CD8-positive, alpha-beta memory T cell (primary cell): ENCODE measurements at regions not wholly inside any gene's neighbourhood (a gene's known extent, or its start where the extent isn't known, plus 50 kb on each side); places are given as distances from the start of the nearest gene placed in this dataset.

Source experiments
- CTCF ChIA-PET: fragments of 350-600 bp; sonication (Branson Sonifier 250); formaldehyde crosslinking; loops from one replicate; lab custom pipeline; 2021; ENCODE audit warnings: antibody characterized with exemption; lab: Charles Lee
- POLR2A ChIA-PET: fragments of 350-600 bp; sonication (Branson Sonifier 250); formaldehyde crosslinking; loops from one replicate; lab custom pipeline; 2021; ENCODE audit warnings: antibody characterized with exemption; lab: Charles Lee
- DNase-seq, 5 donors: peaks; one replicate each; pipeline versions ENCODE4 v3.0.0 to v3.0.0-alpha.2; 2020 to 2022; ENCODE audit warnings: mixed read lengths in 1 of 5
- H3K27ac ChIP-seq: one replicate; pipeline ENCODE4 v1.7.0; 2013; ENCODE audit warnings: low read depth, mild to moderate bottlenecking, low read length, moderate library complexity
- H3K27me3 ChIP-seq: 2 replicates; pipeline ENCODE4 v1.7.0; 2013; ENCODE audit warnings: low read length, mild to moderate bottlenecking; ENCODE audit not compliant: insufficient read depth, poor library complexity, severe bottlenecking
- H3K36me3 ChIP-seq: 2 replicates; pipeline ENCODE4 v1.7.0; 2013; ENCODE audit warnings: mild to moderate bottlenecking, low read length, moderate library complexity; ENCODE audit not compliant: insufficient read depth
- H3K4me1 ChIP-seq: 2 replicates; pipeline ENCODE4 v1.7.0; 2013; ENCODE audit warnings: mild to moderate bottlenecking, low read length, moderate library complexity; ENCODE audit not compliant: insufficient read depth
- H3K4me3 ChIP-seq: 2 replicates; pipeline ENCODE4 v1.7.0; 2013; ENCODE audit warnings: mild to moderate bottlenecking, low read length
- H3K9me3 ChIP-seq: 2 replicates; pipeline ENCODE4 v1.7.0; 2013; ENCODE audit warnings: mild to moderate bottlenecking, low read length
- H3K27ac Mint-ChIP-seq, 8 donors: one replicate each; pipeline ENCODE4 v1.8.0; 2020 to 2021; ENCODE audit warnings: mixed read lengths in 8 of 8, mild to moderate bottlenecking in 6 of 8, inconsistent platforms in 3 of 8, moderate library complexity in 3 of 8
- H3K27me3 Mint-ChIP-seq, 2 donors: one replicate each; pipeline ENCODE4 v1.8.0; 2020 to 2021; ENCODE audit warnings: mixed read lengths in 2 of 2, mild to moderate bottlenecking in 1 of 2, moderate library complexity in 1 of 2
- H3K36me3 Mint-ChIP-seq, 3 donors: one replicate each; pipeline ENCODE4 v1.8.0; 2020 to 2021; ENCODE audit warnings: mixed read lengths in 3 of 3, inconsistent platforms in 1 of 3, mild to moderate bottlenecking in 1 of 3
- H3K4me1 Mint-ChIP-seq, 3 donors: one replicate each; pipeline ENCODE4 v1.8.0; 2020 to 2021; ENCODE audit warnings: mixed read lengths in 3 of 3, inconsistent platforms in 1 of 3, mild to moderate bottlenecking in 1 of 3
- H3K4me3 Mint-ChIP-seq, 7 donors: one replicate each; pipeline ENCODE4 v1.8.0; 2020 to 2021; ENCODE audit warnings: mixed read lengths in 7 of 7, mild to moderate bottlenecking in 6 of 7, moderate library complexity in 4 of 7, inconsistent platforms in 2 of 7
- H3K9me3 Mint-ChIP-seq, 5 donors: one replicate each; pipeline ENCODE4 v1.8.0; 2020 to 2022; ENCODE audit warnings: mixed read lengths in 5 of 5, mild to moderate bottlenecking in 3 of 5, moderate library complexity in 2 of 5, inconsistent platforms in 1 of 5

DNA sequence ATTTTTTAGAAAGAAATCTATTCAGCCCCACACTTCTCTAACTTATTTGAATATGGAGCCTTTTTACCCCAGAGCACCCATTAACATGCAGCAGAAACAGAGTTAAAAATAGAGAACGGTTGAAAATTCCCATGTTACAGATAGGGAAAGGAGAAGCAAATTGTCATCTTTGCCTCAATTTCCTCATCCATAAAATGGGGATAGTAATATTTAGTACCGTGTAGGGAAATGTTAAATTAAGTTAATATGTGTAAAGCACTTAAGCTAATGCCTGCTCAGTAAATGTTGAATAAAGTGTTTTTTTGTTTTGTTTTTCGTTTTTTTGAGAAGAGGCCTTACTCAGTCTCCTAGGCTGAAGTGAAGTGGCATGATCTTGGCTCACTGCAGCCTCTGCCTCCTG is 50.3 kb downstream of the NAV1 start:
- POLR2A ChIA-PET = no interaction called here
- Histone ChIP-seq H3K9me3 (no peaks in the 10 kb centered on the region), H3K4me3 (no peak overlapping the region), H3K27me3 (no peaks in the 10 kb centered on the region), H3K27ac (no peak overlapping the region), H3K4me1 (no peaks in the 10 kb centered on the region), H3K36me3 (no peaks in the 10 kb centered on the region)
- H3K36me3 Mint-ChIP-seq = no peaks in the 10 kb centered on the region
- H3K27ac Mint-ChIP-seq = peak overlapping the region in 1 of 8 donors; percentile 51
- H3K4me3 Mint-ChIP-seq = no peak overlapping the region
- CTCF ChIA-PET = no interaction called here
- H3K27me3 Mint-ChIP-seq = peaks cover 4 to 11% of the 10 kb centered on the region in 2 donors
- H3K4me1 Mint-ChIP-seq = no peaks in the 10 kb centered on the region
- DNase-seq = no peak
- H3K9me3 Mint-ChIP-seq = no peaks in the 10 kb centered on the region

DNA sequence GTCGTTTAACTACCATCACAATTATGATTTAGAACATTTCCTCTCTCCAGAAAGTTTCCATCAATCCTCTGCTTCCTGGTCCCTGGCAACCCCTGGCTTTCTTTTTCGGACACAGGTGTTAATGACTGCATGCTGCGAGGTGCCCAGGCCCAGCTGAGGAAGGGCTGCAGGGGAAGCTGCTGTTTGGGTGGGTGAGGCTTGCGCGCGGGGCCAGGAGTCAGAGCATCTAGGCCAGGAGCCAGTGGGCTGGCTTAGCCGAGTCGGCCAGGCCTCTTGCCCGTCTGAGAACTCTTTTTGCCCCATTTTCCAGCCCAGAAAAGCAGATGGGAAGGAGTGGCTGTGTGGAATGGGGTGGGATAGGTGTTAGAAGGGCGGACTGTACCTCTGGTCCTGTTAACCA is 51.5 kb downstream of the NAV1 start:
- Mint-ChIP-seq H3K9me3 (no peaks in the 10 kb centered on the region), H3K4me3 (no peak overlapping the region)
- CTCF ChIA-PET = no interaction called here

DNA sequence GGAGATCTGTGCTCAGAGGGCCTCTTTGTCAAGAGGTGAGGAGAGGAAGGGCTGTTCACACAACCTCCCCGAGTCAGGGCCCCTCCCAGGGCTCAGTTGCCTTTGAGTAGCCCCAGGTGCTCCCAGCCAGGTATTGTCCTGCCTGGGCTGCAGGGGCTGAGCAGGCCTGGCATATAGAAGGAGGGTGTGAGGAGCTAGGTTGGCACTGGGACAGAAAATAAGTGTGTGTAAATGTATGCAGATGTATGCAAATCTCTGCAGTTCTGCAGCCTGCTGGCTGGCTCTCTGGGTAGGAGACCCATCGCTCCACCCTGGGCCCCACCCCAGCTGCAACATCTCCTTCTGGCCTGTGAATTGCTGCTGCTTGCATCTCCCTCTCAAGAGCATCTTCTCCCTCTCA is 52.4 kb downstream of the NAV1 start:
- CTCF ChIA-PET = no interaction called here
- H3K27ac Mint-ChIP-seq = no peak overlapping the region
- H3K36me3 ChIP-seq = no peaks in the 10 kb centered on the region
- DNase-seq = no peak
- POLR2A ChIA-PET = no interaction called here
- no peak overlapping the region for H3K27ac ChIP-seq
- H3K9me3 ChIP-seq = no peaks in the 10 kb centered on the region
- no peaks in the 10 kb centered on the region for H3K4me1 Mint-ChIP-seq
- peaks cover 1 to 10% of the 10 kb centered on the region in 2 donors for H3K27me3 Mint-ChIP-seq
- no peaks in the 10 kb centered on the region for H3K9me3 Mint-ChIP-seq
- H3K4me3 ChIP-seq = no peak overlapping the region
- H3K36me3 Mint-ChIP-seq = no peaks in the 10 kb centered on the region
- no peak overlapping the region for H3K4me3 Mint-ChIP-seq
- no peaks in the 10 kb centered on the region for H3K27me3 ChIP-seq
- H3K4me1 ChIP-seq = no peaks in the 10 kb centered on the region

More for the DNA sequence above, 51.5 kb downstream of the NAV1 start:
- Mint-ChIP-seq H3K27me3 (peaks cover 1 to 8% of the 10 kb centered on the region in 2 donors), H3K36me3 (no peaks in the 10 kb centered on the region), H3K4me1 (no peaks in the 10 kb centered on the region), H3K27ac (no peak overlapping the region)
- H3K4me3 ChIP-seq = no peak overlapping the region
- no peak overlapping the region for H3K27ac ChIP-seq
- H3K4me1 ChIP-seq = no peaks in the 10 kb centered on the region
- no peak for DNase-seq
- H3K36me3 ChIP-seq = no peaks in the 10 kb centered on the region
- no peaks in the 10 kb centered on the region for H3K9me3 ChIP-seq
- H3K27me3 ChIP-seq = no peaks in the 10 kb centered on the region
- POLR2A ChIA-PET = no interaction called here

DNA sequence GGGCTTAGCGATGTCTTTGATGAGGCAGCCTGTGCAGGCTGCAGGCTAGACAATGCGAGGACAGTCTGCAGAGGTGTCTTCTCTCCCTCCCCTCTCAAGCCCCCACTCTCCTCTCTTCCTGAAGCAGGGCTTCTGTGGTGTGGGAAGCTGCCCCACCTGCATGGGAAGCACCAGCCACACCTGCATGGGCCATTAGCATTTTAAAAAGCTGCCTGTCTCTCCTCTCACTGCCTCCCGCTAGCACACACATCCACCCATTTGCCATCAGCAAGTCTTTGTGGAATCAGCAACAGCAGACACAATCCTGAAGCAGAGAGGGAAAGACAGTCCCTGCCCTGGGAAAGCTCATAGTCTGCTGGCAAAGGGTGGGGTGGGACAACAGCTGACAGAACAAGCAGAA is 53.1 kb downstream of the NAV1 start:
- H3K27me3 Mint-ChIP-seq = peaks cover 1 to 14% of the 10 kb centered on the region in 2 donors
- no peak overlapping the region for H3K4me3 ChIP-seq
- H3K9me3 ChIP-seq = no peaks in the 10 kb centered on the region
- H3K4me1 ChIP-seq = no peaks in the 10 kb centered on the region
- ChIA-PET CTCF (no interaction called here), POLR2A (no interaction called here)
- no peak for DNase-seq
- H3K36me3 Mint-ChIP-seq = no peaks in the 10 kb centered on the region
- H3K27ac ChIP-seq = no peak overlapping the region
- H3K27me3 ChIP-seq = no peaks in the 10 kb centered on the region
- H3K4me1 Mint-ChIP-seq = peaks cover 0 to under 1% (median 0%) of the 10 kb centered on the region in 3 donors
- H3K27ac Mint-ChIP-seq = no peak overlapping the region
- H3K4me3 Mint-ChIP-seq = no peak overlapping the region
- no peaks in the 10 kb centered on the region for H3K36me3 ChIP-seq
- H3K9me3 Mint-ChIP-seq = no peaks in the 10 kb centered on the region

DNA sequence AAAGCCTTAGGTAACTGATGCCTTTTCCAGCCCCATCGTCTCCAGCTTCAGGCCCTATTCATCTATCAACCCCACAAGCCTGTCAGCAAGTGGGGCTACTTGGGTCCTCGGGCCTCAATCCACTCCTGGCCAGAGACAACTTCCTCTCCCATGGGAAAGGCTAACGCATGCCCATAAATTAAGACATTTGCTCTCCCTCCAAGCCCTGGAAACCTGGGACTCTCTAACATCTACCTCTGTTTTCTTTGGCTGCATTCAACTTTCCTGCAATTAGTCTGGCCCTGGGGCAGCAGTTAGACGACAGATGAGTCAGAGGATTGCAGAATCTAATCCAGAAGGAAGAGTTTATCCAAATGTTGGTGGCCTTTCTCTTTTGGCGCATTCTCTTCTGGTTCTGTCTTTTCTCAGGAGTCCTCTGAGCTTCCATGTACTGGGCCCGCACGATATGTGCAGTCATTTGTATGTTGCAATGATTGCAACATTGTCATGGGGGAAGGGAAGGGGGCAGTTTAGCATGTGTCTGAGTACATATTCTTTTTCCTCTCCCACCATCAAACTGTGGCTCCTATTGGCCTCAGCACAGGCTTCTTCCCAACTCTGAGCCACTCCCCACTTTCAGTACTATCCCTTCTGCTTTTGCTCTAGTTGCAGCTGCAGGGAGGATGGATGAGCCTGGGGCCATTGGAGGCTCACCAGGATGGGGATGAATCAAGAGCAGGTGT is 54.4 kb downstream of the NAV1 start:
- Mint-ChIP-seq H3K27ac (no peak overlapping the region), H3K4me3 (no peak overlapping the region), H3K9me3 (no peaks in the 10 kb centered on the region), H3K27me3 (peaks cover 4 to 18% of the 10 kb centered on the region in 2 donors), H3K36me3 (no peaks in the 10 kb centered on the region), H3K4me1 (peaks cover 0 to 2% (median 0%) of the 10 kb centered on the region in 3 donors)
- H3K9me3 ChIP-seq = no peaks in the 10 kb centered on the region
- ChIA-PET POLR2A (no interaction called here), CTCF (no interaction called here)
- no peak overlapping the region for H3K27ac ChIP-seq
- H3K4me3 ChIP-seq = no peak overlapping the region
- no peaks in the 10 kb centered on the region for H3K27me3 ChIP-seq
- no peaks in the 10 kb centered on the region for H3K4me1 ChIP-seq
- DNase-seq = no peak
- no peaks in the 10 kb centered on the region for H3K36me3 ChIP-seq

DNA sequence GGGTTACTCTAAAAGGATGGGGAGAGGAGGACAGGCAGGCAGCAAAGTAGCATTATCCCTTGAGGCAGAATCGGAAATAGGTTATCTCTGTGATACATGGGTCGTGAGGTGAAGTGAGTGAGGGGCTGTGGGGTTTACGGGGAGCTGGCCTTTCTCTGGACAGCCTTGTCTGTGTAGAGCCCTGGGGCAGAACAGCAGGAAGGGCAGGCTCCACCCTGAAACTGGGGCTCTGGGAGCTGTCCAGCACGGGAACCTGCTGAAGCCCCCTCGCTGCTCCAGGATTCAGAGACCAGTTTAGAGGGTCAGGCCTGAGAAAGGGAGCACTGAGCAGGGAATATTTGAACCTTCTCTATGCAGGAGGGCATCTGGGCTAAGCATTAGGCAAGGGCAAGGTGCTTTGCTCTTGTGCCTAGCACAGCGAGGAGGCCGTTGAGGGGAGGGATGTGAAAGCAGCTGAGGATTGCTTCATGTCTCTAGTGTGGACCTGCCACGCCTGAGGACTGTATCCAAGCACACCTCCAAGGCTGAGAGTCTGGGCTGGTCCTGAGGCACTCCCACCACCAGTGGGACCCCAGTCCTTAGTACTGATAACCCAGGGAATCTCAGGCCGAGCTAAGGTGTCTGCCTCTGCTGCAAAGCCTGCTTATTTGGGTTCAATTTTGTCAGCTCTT is 55.8 kb downstream of the NAV1 start:
- H3K27me3 ChIP-seq = no peaks in the 10 kb centered on the region
- H3K9me3 ChIP-seq = no peaks in the 10 kb centered on the region
- Mint-ChIP-seq H3K27ac (no peak overlapping the region), H3K27me3 (peaks cover 4 to 18% of the 10 kb centered on the region in 2 donors), H3K36me3 (no peaks in the 10 kb centered on the region), H3K4me1 (peaks cover 0 to 2% (median 0%) of the 10 kb centered on the region in 3 donors), H3K9me3 (no peaks in the 10 kb centered on the region), H3K4me3 (no peak overlapping the region)
- CTCF ChIA-PET = no interaction called here
- no peaks in the 10 kb centered on the region for H3K4me1 ChIP-seq
- H3K27ac ChIP-seq = no peak overlapping the region
- H3K36me3 ChIP-seq = no peaks in the 10 kb centered on the region
- no peak for DNase-seq
- POLR2A ChIA-PET = no interaction called here
- H3K4me3 ChIP-seq = no peak overlapping the region

DNA sequence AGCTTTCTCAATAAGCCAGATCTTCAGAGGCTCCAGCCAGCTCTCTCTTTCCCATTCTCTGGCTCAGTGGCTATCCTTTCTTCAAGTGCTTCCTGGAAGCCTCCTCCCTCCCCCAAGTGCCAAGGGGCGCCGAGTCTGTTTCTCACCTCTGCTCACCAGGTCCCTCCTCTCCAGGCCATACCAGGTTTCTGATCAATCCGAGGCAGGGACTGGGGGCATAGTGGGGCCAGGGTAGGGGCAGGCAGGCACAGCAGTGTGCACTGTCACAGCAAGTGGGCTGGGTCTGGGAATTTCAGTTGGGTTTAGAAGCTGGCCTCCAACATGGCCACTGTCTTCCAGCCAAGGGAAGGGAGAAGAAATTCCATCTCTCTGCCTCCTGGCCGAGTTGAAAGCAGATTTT is 56.5 kb downstream of the NAV1 start:
- POLR2A ChIA-PET = no interaction called here
- Histone ChIP-seq H3K27me3 (no peaks in the 10 kb centered on the region), H3K4me1 (no peaks in the 10 kb centered on the region), H3K4me3 (no peak overlapping the region), H3K27ac (no peak overlapping the region), H3K9me3 (no peaks in the 10 kb centered on the region), H3K36me3 (no peaks in the 10 kb centered on the region)
- Mint-ChIP-seq H3K27me3 (peaks cover 5 to 18% of the 10 kb centered on the region in 2 donors), H3K4me3 (no peak overlapping the region), H3K9me3 (no peaks in the 10 kb centered on the region), H3K27ac (peak overlapping the region in 1 of 8 donors; percentile 77), H3K4me1 (peaks cover 0 to 2% (median 0%) of the 10 kb centered on the region in 3 donors), H3K36me3 (no peaks in the 10 kb centered on the region)
- CTCF ChIA-PET = interaction anchor here (0.6 kb wide), 1 partner anchor 1763 kb away, joined by 3 read pairs; no protein-coding TSS in a partner anchor
- no peak for DNase-seq

DNA sequence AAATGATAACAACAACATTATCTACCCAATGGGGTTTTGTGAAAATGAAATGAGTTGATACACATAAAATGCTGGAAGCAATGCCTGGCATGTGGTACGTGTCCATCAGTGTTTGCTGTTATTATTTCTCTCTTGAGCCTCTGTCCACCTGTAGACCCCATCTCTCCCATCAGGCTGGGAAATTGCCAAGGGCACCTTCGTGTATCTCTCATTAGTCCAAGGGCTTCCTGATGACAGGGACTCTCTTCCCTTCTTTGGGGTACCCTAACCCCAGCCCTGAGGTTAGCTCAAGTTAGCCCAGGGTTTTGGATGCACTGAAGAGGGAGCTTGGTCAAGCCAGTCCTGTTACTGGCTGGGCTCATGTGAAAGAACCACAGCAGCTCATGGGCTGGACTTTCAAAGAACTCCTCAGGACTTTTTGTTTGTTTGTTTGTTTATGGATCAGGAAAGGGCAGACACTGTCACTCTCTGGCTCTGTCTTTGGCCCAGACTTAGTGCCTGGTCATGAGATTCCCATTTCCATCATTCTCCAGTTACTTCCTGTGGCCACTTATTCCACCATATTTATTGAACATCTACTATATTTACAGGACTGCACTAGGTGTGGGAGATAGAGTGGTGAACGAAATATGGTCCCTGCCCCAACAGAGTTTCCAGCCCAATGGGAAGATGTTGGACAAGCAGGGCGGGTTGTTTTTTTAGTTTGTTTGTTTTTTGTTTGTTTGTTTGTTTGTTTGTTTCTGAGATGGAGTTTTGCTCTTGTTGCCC is 57.4 kb downstream of the NAV1 start:
- Histone ChIP-seq H3K4me1 (no peaks in the 10 kb centered on the region), H3K9me3 (no peaks in the 10 kb centered on the region), H3K4me3 (no peak overlapping the region), H3K36me3 (no peaks in the 10 kb centered on the region), H3K27ac (no peak overlapping the region), H3K27me3 (no peaks in the 10 kb centered on the region)
- Mint-ChIP-seq H3K4me3 (no peak overlapping the region), H3K4me1 (peaks cover 0 to 2% (median 0%) of the 10 kb centered on the region in 3 donors), H3K27me3 (peaks cover 5 to 18% of the 10 kb centered on the region in 2 donors), H3K36me3 (no peaks in the 10 kb centered on the region), H3K27ac (no peak overlapping the region), H3K9me3 (no peaks in the 10 kb centered on the region)
- no peak for DNase-seq
- ChIA-PET POLR2A (no interaction called here), CTCF (interaction anchor here (0.6 kb wide), 1 partner anchor 232 kb away, joined by 3 read pairs; no protein-coding TSS in a partner anchor)
